ENCODE measurements at regions not wholly inside any gene's neighbourhood (a gene's known extent, or its start where the extent isn't known, plus 50 kb on each side); places are given as distances from the start of the nearest gene placed in this dataset.

DNA sequence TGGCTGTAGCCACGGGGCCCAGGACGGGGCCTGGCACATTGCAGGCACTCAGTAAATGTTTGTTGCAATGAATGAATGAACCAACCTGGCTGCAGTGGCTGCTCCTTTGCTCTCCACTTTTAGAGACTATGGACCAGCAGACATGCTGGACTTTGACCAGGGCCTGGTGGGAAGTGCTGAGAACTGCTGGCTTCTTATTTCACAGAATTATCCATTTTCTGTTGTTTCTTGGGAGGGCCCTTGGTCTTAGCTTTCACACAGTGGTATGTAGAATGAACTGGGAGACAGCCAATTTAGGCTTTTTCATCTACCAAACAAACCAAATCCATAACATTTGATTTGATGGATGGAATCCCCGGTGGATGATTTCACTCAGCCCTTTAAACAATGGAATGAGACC lies 78.0 kb upstream of the LHFPL2 start:
- TF ChIP-seq, protein P1, sequence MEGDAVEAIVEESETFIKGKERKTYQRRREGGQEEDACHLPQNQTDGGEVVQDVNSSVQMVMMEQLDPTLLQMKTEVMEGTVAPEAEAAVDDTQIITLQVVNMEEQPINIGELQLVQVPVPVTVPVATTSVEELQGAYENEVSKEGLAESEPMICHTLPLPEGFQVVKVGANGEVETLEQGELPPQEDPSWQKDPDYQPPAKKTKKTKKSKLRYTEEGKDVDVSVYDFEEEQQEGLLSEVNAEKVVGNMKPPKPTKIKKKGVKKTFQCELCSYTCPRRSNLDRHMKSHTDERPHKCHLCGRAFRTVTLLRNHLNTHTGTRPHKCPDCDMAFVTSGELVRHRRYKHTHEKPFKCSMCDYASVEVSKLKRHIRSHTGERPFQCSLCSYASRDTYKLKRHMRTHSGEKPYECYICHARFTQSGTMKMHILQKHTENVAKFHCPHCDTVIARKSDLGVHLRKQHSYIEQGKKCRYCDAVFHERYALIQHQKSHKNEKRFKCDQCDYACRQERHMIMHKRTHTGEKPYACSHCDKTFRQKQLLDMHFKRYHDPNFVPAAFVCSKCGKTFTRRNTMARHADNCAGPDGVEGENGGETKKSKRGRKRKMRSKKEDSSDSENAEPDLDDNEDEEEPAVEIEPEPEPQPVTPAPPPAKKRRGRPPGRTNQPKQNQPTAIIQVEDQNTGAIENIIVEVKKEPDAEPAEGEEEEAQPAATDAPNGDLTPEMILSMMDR (IDR thresholded peaks at IDR 0.05) = no peak
- TF ChIP-seq, protein P2, sequence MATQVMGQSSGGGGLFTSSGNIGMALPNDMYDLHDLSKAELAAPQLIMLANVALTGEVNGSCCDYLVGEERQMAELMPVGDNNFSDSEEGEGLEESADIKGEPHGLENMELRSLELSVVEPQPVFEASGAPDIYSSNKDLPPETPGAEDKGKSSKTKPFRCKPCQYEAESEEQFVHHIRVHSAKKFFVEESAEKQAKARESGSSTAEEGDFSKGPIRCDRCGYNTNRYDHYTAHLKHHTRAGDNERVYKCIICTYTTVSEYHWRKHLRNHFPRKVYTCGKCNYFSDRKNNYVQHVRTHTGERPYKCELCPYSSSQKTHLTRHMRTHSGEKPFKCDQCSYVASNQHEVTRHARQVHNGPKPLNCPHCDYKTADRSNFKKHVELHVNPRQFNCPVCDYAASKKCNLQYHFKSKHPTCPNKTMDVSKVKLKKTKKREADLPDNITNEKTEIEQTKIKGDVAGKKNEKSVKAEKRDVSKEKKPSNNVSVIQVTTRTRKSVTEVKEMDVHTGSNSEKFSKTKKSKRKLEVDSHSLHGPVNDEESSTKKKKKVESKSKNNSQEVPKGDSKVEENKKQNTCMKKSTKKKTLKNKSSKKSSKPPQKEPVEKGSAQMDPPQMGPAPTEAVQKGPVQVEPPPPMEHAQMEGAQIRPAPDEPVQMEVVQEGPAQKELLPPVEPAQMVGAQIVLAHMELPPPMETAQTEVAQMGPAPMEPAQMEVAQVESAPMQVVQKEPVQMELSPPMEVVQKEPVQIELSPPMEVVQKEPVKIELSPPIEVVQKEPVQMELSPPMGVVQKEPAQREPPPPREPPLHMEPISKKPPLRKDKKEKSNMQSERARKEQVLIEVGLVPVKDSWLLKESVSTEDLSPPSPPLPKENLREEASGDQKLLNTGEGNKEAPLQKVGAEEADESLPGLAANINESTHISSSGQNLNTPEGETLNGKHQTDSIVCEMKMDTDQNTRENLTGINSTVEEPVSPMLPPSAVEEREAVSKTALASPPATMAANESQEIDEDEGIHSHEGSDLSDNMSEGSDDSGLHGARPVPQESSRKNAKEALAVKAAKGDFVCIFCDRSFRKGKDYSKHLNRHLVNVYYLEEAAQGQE (IDR thresholded peaks at IDR 0.05; ENCODE audit: insufficient read depth in 1 of 2, low read depth in 2 of 2, low read length in 1 of 2) = no peak
- TF ChIP-seq POLR2AphosphoS5 (IDR thresholded peaks at IDR 0.05; ENCODE audit: low read depth, low read length) (no peak), SIN3A (IDR thresholded peaks at IDR 0.05; ENCODE audit: borderline replicate concordance, insufficient read depth, low read depth, low read length) (no peak)
